ENCODE measurements at regions not wholly inside any gene's neighbourhood (a gene's known extent, or its start where the extent isn't known, plus 50 kb on each side); places are given as distances from the start of the nearest gene placed in this dataset.

DNA sequence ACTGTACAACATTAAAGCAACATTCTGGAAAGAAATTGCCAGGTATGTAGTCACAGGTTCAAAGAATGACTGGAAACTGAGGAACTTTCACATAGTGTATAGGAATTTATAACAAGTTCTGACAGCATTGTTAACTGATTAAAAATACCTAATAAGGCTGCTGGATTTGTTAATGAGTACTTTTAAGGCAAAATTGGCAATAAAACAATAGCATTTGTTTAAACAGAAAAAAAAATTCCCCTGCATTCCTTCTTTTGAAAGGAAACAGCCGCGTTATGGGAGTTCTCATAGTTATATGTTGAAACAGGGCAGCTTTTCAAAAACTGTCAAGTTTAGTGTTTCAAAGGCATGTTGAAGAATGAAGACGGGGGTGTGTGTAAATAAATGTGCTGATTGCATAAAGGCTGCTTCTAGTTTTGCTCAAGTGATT, 282.5 kb upstream of the FAT1 start:
- DNase-seq (ENCODE audit: low read depth) = peak; percentile 85
- TF ChIP-seq, protein P1, sequence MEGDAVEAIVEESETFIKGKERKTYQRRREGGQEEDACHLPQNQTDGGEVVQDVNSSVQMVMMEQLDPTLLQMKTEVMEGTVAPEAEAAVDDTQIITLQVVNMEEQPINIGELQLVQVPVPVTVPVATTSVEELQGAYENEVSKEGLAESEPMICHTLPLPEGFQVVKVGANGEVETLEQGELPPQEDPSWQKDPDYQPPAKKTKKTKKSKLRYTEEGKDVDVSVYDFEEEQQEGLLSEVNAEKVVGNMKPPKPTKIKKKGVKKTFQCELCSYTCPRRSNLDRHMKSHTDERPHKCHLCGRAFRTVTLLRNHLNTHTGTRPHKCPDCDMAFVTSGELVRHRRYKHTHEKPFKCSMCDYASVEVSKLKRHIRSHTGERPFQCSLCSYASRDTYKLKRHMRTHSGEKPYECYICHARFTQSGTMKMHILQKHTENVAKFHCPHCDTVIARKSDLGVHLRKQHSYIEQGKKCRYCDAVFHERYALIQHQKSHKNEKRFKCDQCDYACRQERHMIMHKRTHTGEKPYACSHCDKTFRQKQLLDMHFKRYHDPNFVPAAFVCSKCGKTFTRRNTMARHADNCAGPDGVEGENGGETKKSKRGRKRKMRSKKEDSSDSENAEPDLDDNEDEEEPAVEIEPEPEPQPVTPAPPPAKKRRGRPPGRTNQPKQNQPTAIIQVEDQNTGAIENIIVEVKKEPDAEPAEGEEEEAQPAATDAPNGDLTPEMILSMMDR (IDR thresholded peaks at IDR 0.05; ENCODE audit: insufficient read depth, low read depth, low read length, missing control alignments) = no peak
- H3K4me3 ChIP-seq (ENCODE audit: low read length) = no peak overlapping the region

DNA sequence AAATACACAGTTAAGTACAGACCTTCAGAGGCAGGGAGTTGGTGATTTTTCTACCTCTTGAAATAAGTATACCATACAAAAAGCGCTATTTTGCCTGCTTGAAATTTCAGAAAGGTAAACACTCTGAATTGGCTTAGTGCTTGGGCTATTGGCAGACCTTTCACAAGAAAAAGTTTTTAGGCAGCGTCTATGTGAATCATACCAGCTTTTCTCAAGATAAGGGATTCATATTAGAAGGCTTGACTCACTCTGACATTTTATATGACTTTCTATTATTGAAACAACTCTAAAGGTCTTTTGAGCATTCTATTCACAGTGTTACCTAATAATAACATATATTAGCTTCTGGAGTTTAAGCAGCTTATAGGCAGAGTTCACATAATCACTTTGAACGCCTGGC, 286.4 kb upstream of the FAT1 start:
- TF ChIP-seq, protein P1 (IDR thresholded peaks at IDR 0.05; ENCODE audit: insufficient read depth, low read depth, low read length, missing control alignments) = no peak
- H3K4me3 ChIP-seq (ENCODE audit: low read length) = no peak overlapping the region
- DNase-seq (ENCODE audit: low read depth) = peak; percentile 57

DNA sequence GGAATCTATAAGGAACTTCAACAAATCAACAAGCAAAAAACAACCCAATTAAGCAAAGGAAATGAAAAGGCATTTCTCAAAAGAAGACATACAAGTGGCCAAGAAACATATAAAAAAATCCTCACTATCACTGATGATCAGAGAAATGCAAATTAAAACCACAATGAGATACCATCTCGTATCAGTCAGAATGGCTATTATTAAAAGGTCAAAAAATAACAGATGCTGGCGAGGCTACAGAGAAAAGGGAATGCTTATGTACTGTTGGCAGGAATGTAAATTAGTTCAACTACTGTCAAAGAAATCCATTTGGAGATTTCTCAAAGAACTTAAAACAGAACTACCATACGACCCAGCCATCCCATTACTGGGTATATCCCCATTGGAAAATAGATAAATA, 292.4 kb upstream of the FAT1 start:
- DNase-seq (ENCODE audit: low read depth) = no peak
- TF ChIP-seq, protein P1 (IDR thresholded peaks at IDR 0.05; ENCODE audit: insufficient read depth, low read depth, low read length, missing control alignments) = no peak
- no peak overlapping the region for H3K4me3 ChIP-seq (ENCODE audit: low read length)

DNA sequence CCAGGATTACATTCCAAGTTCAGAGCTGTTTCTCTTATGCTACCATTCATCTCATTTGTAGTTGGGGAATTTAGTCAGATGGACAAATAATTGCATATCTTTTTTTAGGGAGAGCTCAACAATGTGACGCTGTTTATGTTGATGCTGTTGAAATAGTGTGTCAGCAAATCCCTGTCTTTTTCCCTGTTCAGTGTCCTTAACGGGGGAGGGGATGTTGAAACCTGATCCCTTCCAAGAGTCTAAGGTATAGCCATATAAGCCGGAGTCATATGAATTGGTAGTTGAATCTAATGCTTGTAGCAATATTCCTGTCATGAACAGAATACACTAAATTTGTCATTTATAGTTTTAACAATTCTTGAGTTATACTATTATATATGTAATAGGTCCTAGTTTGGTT, 293.5 kb upstream of the FAT1 start:
- peak; percentile 13 for DNase-seq (ENCODE audit: low read depth)
- TF ChIP-seq, protein P1 (IDR thresholded peaks at IDR 0.05; ENCODE audit: insufficient read depth, low read depth, low read length, missing control alignments) = no peak
- no peak overlapping the region for H3K4me3 ChIP-seq (ENCODE audit: low read length)

DNA sequence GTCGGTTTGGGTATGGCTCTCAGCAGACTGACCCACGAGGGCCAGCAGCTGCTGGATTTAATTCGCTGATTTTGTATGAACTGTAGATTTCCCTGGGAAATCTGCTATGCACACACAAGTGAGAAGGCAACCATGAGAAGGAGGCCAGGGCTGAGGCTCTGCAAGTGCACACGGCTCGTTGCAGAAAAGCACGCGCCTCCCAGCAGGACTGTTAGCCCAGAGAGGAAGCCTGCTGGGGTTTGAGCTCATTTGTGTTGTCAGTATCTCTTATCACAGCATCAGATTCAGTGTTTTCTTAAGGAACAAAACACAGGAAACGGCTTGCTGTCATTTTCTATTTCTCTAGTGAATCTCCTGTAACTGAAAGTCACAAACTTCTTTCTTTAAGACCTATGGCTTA, 296.2 kb upstream of the FAT1 start:
- H3K4me3 ChIP-seq (ENCODE audit: low read length) = no peak overlapping the region
- no peak for DNase-seq (ENCODE audit: low read depth)
- TF ChIP-seq, protein P1 (IDR thresholded peaks at IDR 0.05; ENCODE audit: insufficient read depth, low read depth, low read length, missing control alignments) = no peak

DNA sequence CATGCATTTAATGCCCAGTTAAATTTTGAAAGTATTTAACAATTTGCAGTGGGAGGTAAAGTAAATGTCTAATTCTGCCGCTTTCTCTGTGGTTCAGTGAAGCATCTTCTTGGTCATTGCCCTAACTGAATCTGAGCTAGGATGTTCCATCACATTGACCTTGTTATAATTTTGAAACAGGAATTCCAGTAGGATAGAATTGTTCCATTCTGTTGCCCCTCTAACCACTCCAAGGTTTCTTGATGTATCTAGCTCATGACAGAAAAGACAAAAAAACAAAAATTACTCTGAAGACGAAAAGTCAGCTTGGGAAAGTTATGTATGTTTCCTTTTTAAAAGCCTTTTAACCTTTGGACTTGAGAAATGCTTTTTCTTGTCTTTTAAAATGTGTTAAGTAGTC, 297.0 kb upstream of the FAT1 start:
- H3K4me3 ChIP-seq (ENCODE audit: low read length) = no peak overlapping the region
- no peak for DNase-seq (ENCODE audit: low read depth)
- TF ChIP-seq, protein P1 (IDR thresholded peaks at IDR 0.05; ENCODE audit: insufficient read depth, low read depth, low read length, missing control alignments) = no peak

DNA sequence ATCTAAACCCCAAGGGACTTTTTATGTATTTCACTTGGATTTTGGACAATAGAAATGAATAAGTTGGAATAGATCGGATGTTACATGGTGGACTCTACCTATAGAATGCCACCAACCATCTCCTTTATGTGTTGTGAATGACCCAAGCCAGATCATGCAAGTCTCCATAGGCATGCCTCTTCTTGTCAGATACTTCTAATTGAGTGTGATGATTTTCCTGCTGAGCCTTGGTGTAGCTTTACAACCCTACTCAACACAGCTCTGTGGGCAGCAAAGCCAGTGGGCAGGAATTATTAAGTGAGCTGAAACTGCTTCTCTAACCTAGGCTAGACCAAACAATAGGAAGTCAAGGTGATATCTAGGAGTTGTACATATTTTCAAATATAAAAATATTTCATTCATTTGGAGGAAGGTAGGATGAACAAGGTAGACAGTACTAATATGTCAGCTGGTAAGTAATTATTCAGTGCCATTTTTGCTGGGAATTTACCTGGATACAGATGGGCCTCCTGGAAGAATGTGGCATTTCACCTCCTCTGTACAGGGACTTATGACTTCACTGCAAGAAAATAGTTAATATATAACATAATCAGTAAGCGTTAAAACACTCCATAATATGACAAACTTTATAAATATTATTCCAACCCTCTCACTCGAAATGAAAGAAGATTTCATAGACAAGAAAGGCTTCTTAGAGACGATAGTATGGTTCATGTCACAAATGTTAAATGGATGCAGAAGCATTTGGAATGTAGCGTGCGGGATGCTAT, 298.0 kb upstream of the FAT1 start:
- DNase-seq (ENCODE audit: low read depth) = peak; percentile 56
- H3K4me3 ChIP-seq (ENCODE audit: low read length) = no peak overlapping the region
- TF ChIP-seq, protein P1 (IDR thresholded peaks at IDR 0.05; ENCODE audit: insufficient read depth, low read depth, low read length, missing control alignments) = no peak
